ENCODE measurements at regions not wholly inside any gene's neighbourhood (a gene's known extent, or its start where the extent isn't known, plus 50 kb on each side); places are given as distances from the start of the nearest gene placed in this dataset.

DNA sequence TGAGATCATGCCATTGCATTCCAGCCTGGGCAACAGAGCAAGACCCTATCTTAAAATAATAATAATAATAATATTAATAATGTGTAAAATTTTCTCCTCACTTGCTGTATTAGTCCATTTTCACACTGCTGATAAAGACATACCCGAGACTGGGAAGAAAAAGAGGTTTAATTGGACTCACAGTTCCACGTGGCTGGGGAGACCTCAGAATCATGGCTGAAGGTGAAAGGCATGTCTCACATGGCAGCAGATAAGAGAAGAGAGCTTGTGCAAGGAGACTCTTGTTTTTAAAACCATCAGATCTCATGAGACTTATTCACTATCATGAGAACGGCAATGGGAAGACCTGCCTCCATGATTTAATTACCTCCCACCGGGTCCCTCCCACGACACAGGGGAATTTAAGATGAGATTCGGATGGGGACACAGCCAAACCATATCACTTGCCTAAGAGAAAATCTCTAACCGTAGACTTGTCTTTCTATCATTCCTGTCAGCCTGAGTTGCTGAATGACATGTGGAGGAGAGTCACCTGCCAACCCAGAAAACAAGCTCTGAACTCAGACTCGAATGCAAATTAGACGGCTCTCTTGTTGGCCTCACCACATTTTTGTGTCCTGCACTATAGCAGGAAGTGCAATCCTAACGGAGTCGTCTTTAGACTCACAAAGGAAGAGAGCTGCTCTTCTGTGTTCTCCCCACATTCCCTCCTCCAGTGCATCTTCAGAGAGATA lies 51.9 kb upstream of the DCTD start (continued):
- TF ChIP-seq EZH2phosphoT487 (IDR thresholded peaks at IDR 0.05; ENCODE audit: unreplicated experiment) (no peak), JUNB (IDR thresholded peaks at IDR 0.05; ENCODE audit: unreplicated experiment) (no peak), ZNF114 (CRISPR knock-in tag; IDR thresholded peaks at IDR 0.05) (no peak), POLR2AphosphoS5 (IDR thresholded peaks at IDR 0.05; ENCODE audit: low read depth) (no peak), STAT1 (IDR thresholded peaks at IDR 0.05; ENCODE audit: unreplicated experiment) (no peak), EZH2 (IDR thresholded peaks at IDR 0.05; ENCODE audit: low read depth, unreplicated experiment) (no peak)
- TF ChIP-seq, protein P1, sequence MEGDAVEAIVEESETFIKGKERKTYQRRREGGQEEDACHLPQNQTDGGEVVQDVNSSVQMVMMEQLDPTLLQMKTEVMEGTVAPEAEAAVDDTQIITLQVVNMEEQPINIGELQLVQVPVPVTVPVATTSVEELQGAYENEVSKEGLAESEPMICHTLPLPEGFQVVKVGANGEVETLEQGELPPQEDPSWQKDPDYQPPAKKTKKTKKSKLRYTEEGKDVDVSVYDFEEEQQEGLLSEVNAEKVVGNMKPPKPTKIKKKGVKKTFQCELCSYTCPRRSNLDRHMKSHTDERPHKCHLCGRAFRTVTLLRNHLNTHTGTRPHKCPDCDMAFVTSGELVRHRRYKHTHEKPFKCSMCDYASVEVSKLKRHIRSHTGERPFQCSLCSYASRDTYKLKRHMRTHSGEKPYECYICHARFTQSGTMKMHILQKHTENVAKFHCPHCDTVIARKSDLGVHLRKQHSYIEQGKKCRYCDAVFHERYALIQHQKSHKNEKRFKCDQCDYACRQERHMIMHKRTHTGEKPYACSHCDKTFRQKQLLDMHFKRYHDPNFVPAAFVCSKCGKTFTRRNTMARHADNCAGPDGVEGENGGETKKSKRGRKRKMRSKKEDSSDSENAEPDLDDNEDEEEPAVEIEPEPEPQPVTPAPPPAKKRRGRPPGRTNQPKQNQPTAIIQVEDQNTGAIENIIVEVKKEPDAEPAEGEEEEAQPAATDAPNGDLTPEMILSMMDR (conservative IDR thresholded peaks at IDR 0.05; ENCODE audit: low read depth in 2 of 2) = no peak
- TF ChIP-seq, protein P2, sequence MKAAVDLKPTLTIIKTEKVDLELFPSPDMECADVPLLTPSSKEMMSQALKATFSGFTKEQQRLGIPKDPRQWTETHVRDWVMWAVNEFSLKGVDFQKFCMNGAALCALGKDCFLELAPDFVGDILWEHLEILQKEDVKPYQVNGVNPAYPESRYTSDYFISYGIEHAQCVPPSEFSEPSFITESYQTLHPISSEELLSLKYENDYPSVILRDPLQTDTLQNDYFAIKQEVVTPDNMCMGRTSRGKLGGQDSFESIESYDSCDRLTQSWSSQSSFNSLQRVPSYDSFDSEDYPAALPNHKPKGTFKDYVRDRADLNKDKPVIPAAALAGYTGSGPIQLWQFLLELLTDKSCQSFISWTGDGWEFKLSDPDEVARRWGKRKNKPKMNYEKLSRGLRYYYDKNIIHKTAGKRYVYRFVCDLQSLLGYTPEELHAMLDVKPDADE (IDR thresholded peaks at IDR 0.05) = no peak

DNA sequence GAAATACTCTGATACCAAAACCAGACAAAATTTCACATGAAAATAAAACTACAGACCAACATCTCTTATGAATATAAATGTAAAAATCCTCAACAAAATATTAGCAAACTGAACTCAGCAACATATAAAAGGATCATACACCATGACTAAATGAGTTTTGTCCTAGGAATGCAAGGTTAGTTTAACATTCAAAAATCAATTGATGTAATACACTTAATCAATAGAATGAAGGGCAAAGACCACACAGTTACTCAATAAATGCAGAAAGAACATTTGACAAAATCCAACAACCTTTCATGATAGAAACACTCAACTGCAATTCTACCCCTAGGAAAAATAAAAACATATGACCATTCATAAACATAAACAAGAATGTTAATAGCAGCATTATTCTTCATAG lies 50.2 kb upstream of the DCTD start:
- Histone ChIP-seq H3K27me3 (ENCODE audit: insufficient read depth) (no peaks in the 10 kb centered on the region), H3K36me3 (ENCODE audit: insufficient read depth) (no peaks in the 10 kb centered on the region), H3F3A (replicated peaks; ENCODE audit: low read depth) (no peaks in the 10 kb centered on the region), H4K20me1 (replicated peaks; ENCODE audit: insufficient read depth) (no peaks in the 10 kb centered on the region), H3K79me2 (replicated peaks; ENCODE audit: insufficient read depth) (no peaks in the 10 kb centered on the region), H3K27ac (ENCODE audit: low read depth) (no peak overlapping the region), H3K9me2 (ENCODE audit: insufficient read depth) (no peaks in the 10 kb centered on the region), H3K4me3 (no peak overlapping the region), H3K4me1 (ENCODE audit: insufficient read depth) (peaks cover 8% of the 10 kb centered on the region; the same call in 1 of the 2 replicates), H2AFZ (no peak overlapping the region), H3K4me2 (no peak overlapping the region)
- no peak overlapping the region for H3K27ac Mint-ChIP-seq
- peaks cover 2% of the 10 kb centered on the region for H3K27me3 Mint-ChIP-seq (ENCODE audit: insufficient read depth, low read depth, poor library complexity)
- TF ChIP-seq, protein P1 (conservative IDR thresholded peaks at IDR 0.05; ENCODE audit: low read depth in 2 of 2) = no peak
- TF ChIP-seq ZNF114 (CRISPR knock-in tag; IDR thresholded peaks at IDR 0.05) (no peak), STAT1 (IDR thresholded peaks at IDR 0.05; ENCODE audit: unreplicated experiment) (no peak), JUNB (IDR thresholded peaks at IDR 0.05; ENCODE audit: unreplicated experiment) (no peak), ZNF331 (CRISPR knock-in tag; IDR thresholded peaks at IDR 0.05; ENCODE audit: low read depth) (no peak), CREB1 (CRISPR knock-in tag; IDR thresholded peaks at IDR 0.05; ENCODE audit: low read depth) (no peak), EZH2 (IDR thresholded peaks at IDR 0.05; ENCODE audit: low read depth, unreplicated experiment) (no peak), EZH2phosphoT487 (IDR thresholded peaks at IDR 0.05; ENCODE audit: unreplicated experiment) (no peak)
- TF ChIP-seq, protein P3, sequence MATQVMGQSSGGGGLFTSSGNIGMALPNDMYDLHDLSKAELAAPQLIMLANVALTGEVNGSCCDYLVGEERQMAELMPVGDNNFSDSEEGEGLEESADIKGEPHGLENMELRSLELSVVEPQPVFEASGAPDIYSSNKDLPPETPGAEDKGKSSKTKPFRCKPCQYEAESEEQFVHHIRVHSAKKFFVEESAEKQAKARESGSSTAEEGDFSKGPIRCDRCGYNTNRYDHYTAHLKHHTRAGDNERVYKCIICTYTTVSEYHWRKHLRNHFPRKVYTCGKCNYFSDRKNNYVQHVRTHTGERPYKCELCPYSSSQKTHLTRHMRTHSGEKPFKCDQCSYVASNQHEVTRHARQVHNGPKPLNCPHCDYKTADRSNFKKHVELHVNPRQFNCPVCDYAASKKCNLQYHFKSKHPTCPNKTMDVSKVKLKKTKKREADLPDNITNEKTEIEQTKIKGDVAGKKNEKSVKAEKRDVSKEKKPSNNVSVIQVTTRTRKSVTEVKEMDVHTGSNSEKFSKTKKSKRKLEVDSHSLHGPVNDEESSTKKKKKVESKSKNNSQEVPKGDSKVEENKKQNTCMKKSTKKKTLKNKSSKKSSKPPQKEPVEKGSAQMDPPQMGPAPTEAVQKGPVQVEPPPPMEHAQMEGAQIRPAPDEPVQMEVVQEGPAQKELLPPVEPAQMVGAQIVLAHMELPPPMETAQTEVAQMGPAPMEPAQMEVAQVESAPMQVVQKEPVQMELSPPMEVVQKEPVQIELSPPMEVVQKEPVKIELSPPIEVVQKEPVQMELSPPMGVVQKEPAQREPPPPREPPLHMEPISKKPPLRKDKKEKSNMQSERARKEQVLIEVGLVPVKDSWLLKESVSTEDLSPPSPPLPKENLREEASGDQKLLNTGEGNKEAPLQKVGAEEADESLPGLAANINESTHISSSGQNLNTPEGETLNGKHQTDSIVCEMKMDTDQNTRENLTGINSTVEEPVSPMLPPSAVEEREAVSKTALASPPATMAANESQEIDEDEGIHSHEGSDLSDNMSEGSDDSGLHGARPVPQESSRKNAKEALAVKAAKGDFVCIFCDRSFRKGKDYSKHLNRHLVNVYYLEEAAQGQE (IDR thresholded peaks at IDR 0.05; ENCODE audit: unreplicated experiment) = no peak
- no peak overlapping the region for H3K4me3 Mint-ChIP-seq
- no peaks in the 10 kb centered on the region for H3K9me3 Mint-ChIP-seq
- ATAC-seq = no peak
- peaks cover 11% of the 10 kb centered on the region; the same call in 2 of the 3 replicates for H3K4me1 Mint-ChIP-seq
- no peaks in the 10 kb centered on the region for H3K36me3 Mint-ChIP-seq (ENCODE audit: low read depth)
- no peak for DNase-seq (ENCODE audit: low spot score)
